Activated CD4-positive, alpha-beta memory T cell treated with anti-CD3 and anti-CD28 coated beads for 36 hours (primary cell): ENCODE measurements at regions not wholly inside any gene's neighbourhood (a gene's known extent, or its start where the extent isn't known, plus 50 kb on each side); places are given as distances from the start of the nearest gene placed in this dataset.

Source experiments
- CTCF ChIA-PET: fragments of 350-600 bp; sonication (Branson Sonifier 250); formaldehyde crosslinking; loops from one replicate; lab custom pipeline; 2021; ENCODE audit warnings: antibody characterized with exemption, inconsistent platforms; lab: Charles Lee
- POLR2A ChIA-PET: fragments of 350-600 bp; sonication (Branson Sonifier 250); formaldehyde crosslinking; loops from one replicate; lab custom pipeline; 2021; ENCODE audit warnings: antibody characterized with exemption; lab: Charles Lee
- DNase-seq: peaks from one replicate; pipeline ENCODE4 v3.0.0-alpha.2; 2020
- H3K27ac Mint-ChIP-seq: one replicate; pipeline ENCODE4 v1.8.0; 2021; ENCODE audit warnings: mixed read lengths
- H3K27me3 Mint-ChIP-seq: one replicate; pipeline ENCODE4 v1.8.0; 2021; ENCODE audit warnings: mixed read lengths
- H3K36me3 Mint-ChIP-seq: one replicate; pipeline ENCODE4 v1.8.0; 2021; ENCODE audit warnings: mixed read lengths
- H3K4me1 Mint-ChIP-seq: one replicate; pipeline ENCODE4 v1.8.0; 2021; ENCODE audit warnings: low read depth, mixed read lengths
- H3K4me3 Mint-ChIP-seq: one replicate; pipeline ENCODE4 v1.8.0; 2021; ENCODE audit warnings: mild to moderate bottlenecking, mixed read lengths
- H3K9me3 Mint-ChIP-seq: one replicate; pipeline ENCODE4 v1.8.0; 2021; ENCODE audit warnings: mixed read lengths
- intact Hi-C: fragments of 100-400 bp; cut with micrococcal nuclease; formaldehyde crosslinking; loops from one replicate; pipeline ENCODE4 v1.15.1; 2023

DNA sequence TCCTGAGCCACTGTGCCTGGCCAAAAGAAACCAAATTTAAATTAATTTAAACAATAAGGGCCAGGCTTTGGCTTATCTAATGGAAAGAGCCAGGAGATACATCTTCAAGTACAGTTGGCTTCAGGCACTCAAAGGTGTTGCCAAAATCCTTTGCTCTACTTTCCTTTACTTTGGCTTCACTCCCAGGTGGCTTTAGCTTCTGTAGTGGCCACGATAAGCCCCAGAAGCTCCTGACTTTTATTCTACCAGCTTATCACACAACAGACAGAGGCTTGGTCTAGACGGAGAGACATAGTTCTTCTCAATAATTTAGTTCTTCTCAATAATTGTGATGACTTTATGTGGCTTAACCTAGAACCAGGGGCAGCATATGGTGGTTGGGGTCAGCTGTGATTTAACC lies 211.2 kb upstream of the LNX1 start:
- no peak for DNase-seq
- intact Hi-C loops, result loop anchor here (5.0 kb wide), 1 partner anchor 605 kb away; no protein-coding TSS in a partner anchor
- CTCF ChIA-PET, result no interaction called here
- H3K4me3 Mint-ChIP-seq, result no peak overlapping the region
- no peaks in the 10 kb centered on the region for H3K27me3 Mint-ChIP-seq
- H3K4me1 Mint-ChIP-seq, result no peaks in the 10 kb centered on the region
- no peaks in the 10 kb centered on the region for H3K9me3 Mint-ChIP-seq
- H3K36me3 Mint-ChIP-seq, result no peaks in the 10 kb centered on the region
- no peak overlapping the region for H3K27ac Mint-ChIP-seq
- POLR2A ChIA-PET, result no interaction called here

DNA sequence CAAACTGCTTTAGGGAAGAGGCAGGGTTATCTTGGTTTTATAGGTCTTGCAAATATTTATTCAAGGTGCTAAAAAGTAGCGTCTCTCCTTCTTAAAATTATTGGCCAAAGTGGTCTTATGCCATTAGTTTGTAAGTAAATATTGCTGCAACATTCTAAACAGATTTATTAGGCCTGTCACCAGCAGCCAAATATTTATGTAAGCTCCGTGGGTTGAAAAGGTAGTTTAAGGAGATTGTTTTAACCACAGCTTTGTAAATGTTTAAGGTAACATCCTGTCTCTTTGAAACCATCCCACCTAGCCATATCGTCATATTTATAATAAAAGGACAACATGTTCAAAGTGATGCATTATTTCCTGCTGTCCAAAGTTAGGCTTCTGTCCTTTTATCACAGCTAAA lies 210.1 kb upstream of the LNX1 start:
- Mint-ChIP-seq H3K4me1 (no peaks in the 10 kb centered on the region), H3K27me3 (peaks cover 2% of the 10 kb centered on the region), H3K27ac (no peak overlapping the region), H3K36me3 (no peaks in the 10 kb centered on the region), H3K4me3 (no peak overlapping the region), H3K9me3 (no peaks in the 10 kb centered on the region)
- ChIA-PET POLR2A (no interaction called here), CTCF (no interaction called here)
- intact Hi-C loops, result loop anchor here (5.0 kb wide), 1 partner anchor 604 kb away; no protein-coding TSS in a partner anchor
- DNase-seq, result no peak

DNA sequence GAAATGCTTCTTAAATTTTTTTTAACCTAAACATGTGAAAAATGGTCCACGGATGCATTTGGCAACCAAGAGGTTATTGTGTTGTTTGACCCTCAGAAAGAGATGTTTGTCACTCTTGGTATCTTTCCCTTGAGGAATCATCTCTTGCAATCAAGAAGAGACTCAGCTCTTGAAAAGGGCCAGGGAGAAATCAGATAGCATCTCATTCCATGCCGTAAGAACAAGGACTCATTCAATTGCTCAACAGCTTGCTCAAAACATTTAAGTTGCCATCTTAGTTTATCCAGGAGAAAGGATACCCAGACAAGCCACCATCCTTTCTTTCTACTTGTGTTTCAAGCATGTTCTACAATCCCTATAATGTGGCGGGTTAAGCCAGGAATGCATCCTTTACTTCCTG lies 209.5 kb upstream of the LNX1 start:
- Mint-ChIP-seq H3K4me3 (no peak overlapping the region), H3K27ac (no peak overlapping the region), H3K9me3 (no peaks in the 10 kb centered on the region), H3K36me3 (no peaks in the 10 kb centered on the region), H3K4me1 (no peaks in the 10 kb centered on the region), H3K27me3 (peaks cover 2% of the 10 kb centered on the region)
- ChIA-PET CTCF (no interaction called here), POLR2A (no interaction called here)
- DNase-seq, result no peak
- intact Hi-C loops, result loop anchor here (5.0 kb wide), 1 partner anchor 603 kb away; no protein-coding TSS in a partner anchor

DNA sequence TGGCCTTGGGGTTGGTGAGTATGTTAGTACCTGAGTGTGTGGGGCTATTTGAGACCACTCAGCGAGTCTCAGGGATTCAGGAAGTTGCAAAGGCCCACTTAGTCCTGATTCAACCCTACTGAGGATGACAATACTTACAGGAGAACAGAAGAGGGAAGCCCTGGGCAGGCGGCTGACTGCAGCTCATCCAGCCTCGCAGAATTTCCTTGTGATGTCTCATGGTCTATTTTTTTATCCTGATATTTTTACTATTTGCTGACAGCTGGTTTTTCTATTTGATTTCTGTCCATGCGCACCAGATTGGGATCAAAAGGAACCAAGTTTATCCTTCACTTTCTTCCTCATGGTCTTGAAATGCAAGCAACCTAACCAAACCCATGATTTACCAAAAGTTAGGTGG lies 201.8 kb upstream of the LNX1 start:
- Mint-ChIP-seq H3K9me3 (no peaks in the 10 kb centered on the region), H3K27ac (no peak overlapping the region)

DNA sequence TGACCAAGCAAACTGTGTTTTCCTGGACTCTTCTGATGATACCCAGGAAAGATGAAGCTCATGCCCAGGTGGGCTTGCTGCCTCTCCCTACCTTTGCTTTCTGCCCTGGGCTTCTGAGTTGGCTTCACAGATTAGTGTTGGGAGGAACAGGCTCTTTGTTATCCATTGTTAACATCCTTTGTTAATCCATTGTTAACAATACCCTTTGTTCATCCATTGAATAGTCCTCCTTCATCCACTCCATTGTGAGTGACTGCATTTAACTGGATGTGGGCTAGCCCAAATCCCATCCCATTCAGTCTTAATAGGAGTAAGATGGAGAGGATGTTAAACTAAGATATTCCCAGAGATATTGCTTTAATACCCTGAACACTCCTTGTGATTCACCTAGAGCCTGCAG lies 199.0 kb upstream of the LNX1 start:
- DNase-seq, result no peak
- Mint-ChIP-seq H3K27me3 (peaks cover 3% of the 10 kb centered on the region), H3K27ac (no peak overlapping the region), H3K36me3 (no peaks in the 10 kb centered on the region), H3K4me1 (no peaks in the 10 kb centered on the region), H3K4me3 (no peak overlapping the region), H3K9me3 (no peaks in the 10 kb centered on the region)
- ChIA-PET CTCF (interaction anchor here (1.0 kb wide), 1 partner anchor 15 kb away, joined by 3 read pairs; no protein-coding TSS in a partner anchor), POLR2A (no interaction called here)
- intact Hi-C loops, result no loop called here

More for the DNA sequence above, 201.8 kb upstream of the LNX1 start:
- no peak for DNase-seq
- Mint-ChIP-seq H3K27me3 (peaks cover 5% of the 10 kb centered on the region), H3K36me3 (no peaks in the 10 kb centered on the region), H3K4me3 (no peak overlapping the region), H3K4me1 (no peaks in the 10 kb centered on the region)
- POLR2A ChIA-PET, result no interaction called here
- intact Hi-C loops, result no loop called here
- CTCF ChIA-PET, result no interaction called here

DNA sequence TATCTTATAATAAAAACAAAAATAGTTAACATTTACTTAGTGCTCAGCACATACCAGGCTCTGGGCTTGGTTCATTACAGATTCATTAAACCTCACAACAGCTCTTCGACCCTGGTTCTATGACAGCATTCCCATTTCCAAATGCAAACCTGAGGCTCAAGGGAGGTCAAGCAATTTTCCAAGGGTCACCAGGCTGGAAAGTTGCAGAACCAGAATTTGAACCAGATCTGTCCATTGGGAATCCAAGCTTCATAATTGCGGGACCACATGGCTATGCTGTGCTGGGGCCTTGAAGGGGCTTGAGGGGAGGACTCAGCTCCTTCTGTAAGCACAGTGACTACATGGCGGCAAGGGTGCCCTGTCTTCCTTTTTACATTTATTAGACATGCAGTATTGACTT lies 197.3 kb upstream of the LNX1 start:
- H3K4me3 Mint-ChIP-seq, result no peak overlapping the region
- ChIA-PET CTCF (no interaction called here), POLR2A (no interaction called here)
- DNase-seq, result no peak
- H3K4me1 Mint-ChIP-seq, result no peaks in the 10 kb centered on the region
- H3K27me3 Mint-ChIP-seq, result peaks cover 2% of the 10 kb centered on the region
- intact Hi-C loops, result no loop called here
- H3K36me3 Mint-ChIP-seq, result no peaks in the 10 kb centered on the region
- H3K27ac Mint-ChIP-seq, result no peak overlapping the region
- H3K9me3 Mint-ChIP-seq, result no peaks in the 10 kb centered on the region

DNA sequence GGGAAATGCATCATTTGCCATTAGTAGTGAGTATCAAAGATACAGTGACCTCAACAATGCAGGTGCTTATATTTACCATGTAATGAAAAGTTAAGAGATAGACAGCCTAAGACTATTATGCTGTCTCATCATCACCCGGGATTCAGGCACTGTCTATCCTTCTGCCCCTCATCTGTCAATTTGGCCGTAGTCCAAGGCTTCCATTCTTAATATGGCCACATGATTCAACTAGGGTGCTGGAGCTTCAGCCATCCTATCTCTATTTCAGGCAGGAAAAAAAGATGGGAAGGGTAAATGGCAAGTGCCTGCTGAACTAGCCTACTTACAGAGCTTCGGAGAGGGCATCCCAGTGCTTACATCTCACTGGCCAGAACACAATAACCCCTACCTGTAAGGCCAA lies 196.7 kb upstream of the LNX1 start:
- POLR2A ChIA-PET, result no interaction called here
- no peaks in the 10 kb centered on the region for H3K4me1 Mint-ChIP-seq
- H3K27me3 Mint-ChIP-seq, result peaks cover 2% of the 10 kb centered on the region
- intact Hi-C loops, result no loop called here
- CTCF ChIA-PET, result no interaction called here
- no peaks in the 10 kb centered on the region for H3K36me3 Mint-ChIP-seq
- DNase-seq, result no peak
- no peak overlapping the region for H3K27ac Mint-ChIP-seq
- no peaks in the 10 kb centered on the region for H3K9me3 Mint-ChIP-seq
- H3K4me3 Mint-ChIP-seq, result no peak overlapping the region

DNA sequence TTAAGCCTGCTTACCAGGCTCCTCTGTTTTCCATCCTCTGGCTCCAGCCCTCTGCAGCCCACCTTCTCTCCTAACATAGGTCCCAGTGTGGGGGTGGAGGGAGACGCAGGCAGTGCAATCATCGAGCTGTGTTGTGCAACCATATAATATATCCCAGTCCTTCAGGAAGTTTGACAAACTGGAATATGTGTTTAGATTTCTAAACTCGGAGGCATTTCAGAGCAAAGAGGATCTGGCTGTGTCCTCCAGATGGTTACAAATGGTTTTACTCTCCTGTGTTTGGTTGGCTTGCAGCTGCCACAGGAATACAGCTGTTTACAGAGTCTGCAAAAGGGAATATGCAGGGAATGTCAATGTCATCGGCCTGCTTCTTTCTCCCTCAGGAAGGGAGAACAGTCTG lies 195.3 kb upstream of the LNX1 start:
- Mint-ChIP-seq H3K4me1 (no peaks in the 10 kb centered on the region), H3K36me3 (no peaks in the 10 kb centered on the region), H3K9me3 (no peaks in the 10 kb centered on the region), H3K4me3 (no peak overlapping the region), H3K27me3 (no peaks in the 10 kb centered on the region), H3K27ac (no peak overlapping the region)
- DNase-seq, result no peak
- ChIA-PET CTCF (no interaction called here), POLR2A (no interaction called here)
- intact Hi-C loops, result no loop called here

DNA sequence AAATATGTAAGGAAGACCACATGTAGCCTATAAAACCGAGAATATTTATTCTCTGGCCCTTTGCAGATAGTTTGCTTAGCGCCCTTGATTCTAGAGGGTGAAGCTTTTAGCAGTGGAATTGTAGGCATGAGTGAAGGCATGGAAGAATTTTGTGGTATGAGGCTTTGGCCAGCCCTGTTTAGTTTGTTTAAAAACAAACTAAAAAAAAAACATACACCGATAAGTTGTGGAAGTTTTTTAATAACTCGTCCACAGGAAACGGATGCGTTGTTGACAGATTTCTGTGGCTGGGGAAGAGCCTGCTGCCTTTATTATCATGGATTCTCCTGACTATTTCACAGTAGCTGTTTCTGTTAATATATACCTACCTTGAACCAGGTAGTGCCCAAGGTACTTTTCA lies 194.7 kb upstream of the LNX1 start:
- ChIA-PET CTCF (no interaction called here), POLR2A (no interaction called here)
- H3K27ac Mint-ChIP-seq, result no peak overlapping the region
- intact Hi-C loops, result no loop called here
- no peak for DNase-seq
- H3K36me3 Mint-ChIP-seq, result no peaks in the 10 kb centered on the region
- H3K27me3 Mint-ChIP-seq, result peaks cover 3% of the 10 kb centered on the region
- no peak overlapping the region for H3K4me3 Mint-ChIP-seq
- H3K9me3 Mint-ChIP-seq, result no peaks in the 10 kb centered on the region
- H3K4me1 Mint-ChIP-seq, result no peaks in the 10 kb centered on the region

DNA sequence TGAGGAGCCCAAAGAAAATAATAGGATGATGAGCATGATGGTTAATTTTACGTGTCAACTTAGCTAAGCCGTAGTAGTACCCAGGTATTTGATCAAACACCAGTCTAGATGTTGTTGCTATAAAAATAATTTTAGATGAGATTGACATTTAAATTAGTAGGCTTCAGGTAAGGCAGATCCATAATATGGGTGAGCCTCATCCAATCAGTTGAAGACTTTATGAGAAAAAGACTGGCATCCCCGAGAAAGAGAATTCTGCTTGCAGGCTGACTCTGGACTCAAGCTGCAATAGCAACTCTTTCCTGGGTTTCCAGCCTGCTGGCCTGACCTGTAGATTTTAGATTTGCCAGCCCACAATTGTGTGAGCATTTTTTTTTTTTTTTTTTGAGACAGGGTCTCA lies 192.8 kb upstream of the LNX1 start:
- H3K4me3 Mint-ChIP-seq, result no peak overlapping the region
- H3K27me3 Mint-ChIP-seq, result peaks cover 4% of the 10 kb centered on the region
- H3K9me3 Mint-ChIP-seq, result no peaks in the 10 kb centered on the region
- intact Hi-C loops, result no loop called here
- CTCF ChIA-PET, result no interaction called here
- no peak for DNase-seq
- H3K4me1 Mint-ChIP-seq, result no peaks in the 10 kb centered on the region
- H3K27ac Mint-ChIP-seq, result no peak overlapping the region
- H3K36me3 Mint-ChIP-seq, result no peaks in the 10 kb centered on the region
- POLR2A ChIA-PET, result no interaction called here

DNA sequence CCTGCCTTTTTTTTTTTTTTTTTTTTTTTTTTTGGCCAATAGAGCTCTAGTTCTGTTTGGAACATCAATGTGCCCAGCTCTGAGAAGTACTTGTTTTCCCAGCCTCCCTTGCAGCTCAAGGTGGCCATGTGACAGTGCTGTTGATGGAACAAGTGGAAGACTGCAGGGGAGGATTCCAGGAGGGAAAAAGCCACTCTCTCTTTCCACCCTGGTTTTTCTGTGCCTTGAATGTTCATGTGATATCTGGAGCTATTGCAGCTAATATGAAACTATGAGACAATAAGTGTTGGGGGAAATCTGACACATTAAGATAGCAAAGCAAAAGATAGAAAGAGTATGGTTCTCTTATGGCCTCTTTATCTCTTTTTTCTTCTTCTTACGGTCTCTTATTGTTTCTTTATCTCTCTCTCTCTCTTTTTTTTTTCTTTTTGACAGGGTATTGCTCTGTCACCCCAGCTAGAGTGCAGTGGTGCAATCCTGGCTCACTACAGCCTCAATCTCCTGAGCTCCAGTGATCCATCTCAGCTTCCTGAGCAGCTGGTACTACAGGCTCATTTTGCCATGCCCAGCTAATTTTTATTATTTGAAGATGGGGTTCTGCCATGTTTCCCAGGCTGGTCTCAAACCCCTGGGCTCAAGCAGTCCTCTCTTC lies 192.0 kb upstream of the LNX1 start:
- POLR2A ChIA-PET, result no interaction called here
- CTCF ChIA-PET, result no interaction called here
- Mint-ChIP-seq H3K9me3 (no peaks in the 10 kb centered on the region), H3K36me3 (no peaks in the 10 kb centered on the region), H3K27ac (no peak overlapping the region), H3K4me3 (no peak overlapping the region), H3K4me1 (no peaks in the 10 kb centered on the region), H3K27me3 (peaks cover 4% of the 10 kb centered on the region)
- intact Hi-C loops, result no loop called here
- no peak for DNase-seq

DNA sequence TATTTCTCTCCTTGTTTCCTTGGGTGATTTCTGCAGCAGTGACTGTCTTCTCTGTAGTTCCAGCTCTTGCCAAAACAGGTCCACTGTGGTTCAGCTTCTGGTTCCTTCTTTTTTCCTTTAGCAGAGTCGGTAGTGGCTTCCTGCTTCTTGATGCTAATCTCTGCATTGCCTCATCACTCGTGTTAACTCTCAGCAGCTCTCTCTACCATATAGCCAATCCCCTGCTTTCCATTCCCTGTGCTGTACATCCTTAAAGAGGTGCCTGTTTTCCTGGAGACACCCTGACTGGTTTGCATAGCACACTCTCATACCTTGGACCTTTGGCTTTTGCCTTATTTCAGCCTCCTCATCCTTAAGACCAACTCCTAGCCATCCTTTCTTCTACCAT lies 191.2 kb upstream of the LNX1 start:
- Mint-ChIP-seq H3K27ac (no peak overlapping the region), H3K4me3 (no peak overlapping the region), H3K4me1 (no peaks in the 10 kb centered on the region), H3K36me3 (no peaks in the 10 kb centered on the region), H3K27me3 (peaks cover 4% of the 10 kb centered on the region), H3K9me3 (no peaks in the 10 kb centered on the region)
- ChIA-PET POLR2A (no interaction called here), CTCF (no interaction called here)
- intact Hi-C loops, result no loop called here
- DNase-seq, result no peak

DNA sequence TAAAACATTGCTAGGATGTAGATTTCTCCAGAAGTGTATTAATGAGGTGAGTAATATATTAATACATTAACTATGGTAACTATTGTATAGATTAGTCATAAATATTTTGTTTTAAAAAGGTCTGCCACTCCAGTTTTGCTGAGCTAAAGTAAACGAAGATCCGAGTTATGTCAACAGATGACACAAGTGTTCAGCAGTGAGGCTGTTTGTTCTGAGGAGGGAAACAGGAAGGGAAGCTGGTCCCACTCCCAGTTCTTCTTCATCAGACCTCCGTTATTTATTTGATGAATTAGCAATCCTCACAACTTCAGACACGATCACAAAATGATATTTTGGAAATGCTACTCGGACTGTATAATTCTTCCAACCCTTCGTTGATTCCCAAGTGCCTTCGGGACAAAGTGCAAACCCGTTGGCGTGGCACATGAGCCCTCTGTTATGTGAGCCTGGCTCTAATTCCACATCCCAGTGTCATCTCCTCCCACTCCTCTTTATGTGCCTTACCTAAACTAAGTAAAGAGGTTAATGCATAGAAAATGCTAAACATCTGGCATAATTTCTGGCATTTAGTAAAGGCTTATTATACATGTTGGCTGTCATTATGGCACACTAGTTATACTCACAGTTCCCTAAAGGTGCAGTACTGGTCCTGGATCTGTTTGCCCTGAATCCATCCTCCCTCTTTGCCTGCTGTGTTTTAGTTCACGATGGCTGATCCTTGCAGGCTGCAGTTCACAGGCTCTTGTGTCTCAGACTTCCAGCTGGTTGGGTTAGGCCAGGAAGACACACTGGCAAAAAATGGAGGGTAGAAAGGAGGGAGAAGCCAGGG lies 190.6 kb upstream of the LNX1 start:
- H3K9me3 Mint-ChIP-seq, result no peaks in the 10 kb centered on the region
- H3K4me3 Mint-ChIP-seq, result no peak overlapping the region
- no peaks in the 10 kb centered on the region for H3K4me1 Mint-ChIP-seq
- H3K27ac Mint-ChIP-seq, result no peak overlapping the region
- ChIA-PET CTCF (no interaction called here), POLR2A (no interaction called here)
- H3K27me3 Mint-ChIP-seq, result peaks cover 4% of the 10 kb centered on the region
- intact Hi-C loops, result no loop called here
- no peaks in the 10 kb centered on the region for H3K36me3 Mint-ChIP-seq
- DNase-seq, result no peak
